Loucy (cell line): ENCODE measurements at regions not wholly inside any gene's neighbourhood (a gene's known extent, or its start where the extent isn't known, plus 50 kb on each side); places are given as distances from the start of the nearest gene placed in this dataset.

ENCODE experiments used
- H2AFZ ChIP-seq: fragments of 200-600 bp; sonication (generic); 2 replicates; pipeline ENCODE4 v1.6.0; 2016; ENCODE audit warnings: antibody characterized with exemption, mild to moderate bottlenecking, low read length, moderate library complexity
- H3F3A ChIP-seq: fragments of 200-600 bp; 2 replicates; pipeline ENCODE4 v1.6.0; 2016; ENCODE audit warnings: antibody characterized with exemption, low read depth, mild to moderate bottlenecking
- H3K27me3 ChIP-seq: fragments of 200-600 bp; sonication (generic); 2 replicates; pipeline ENCODE4 v1.6.1; 2014; ENCODE audit warnings: low read length, mild to moderate bottlenecking; ENCODE audit not compliant: insufficient read depth, poor library complexity, severe bottlenecking
- H3K36me3 ChIP-seq: fragments of 200-600 bp; sonication (generic); 2 replicates; pipeline ENCODE4 v1.6.1; 2016; ENCODE audit warnings: low read length; ENCODE audit not compliant: insufficient read depth
- H3K4me1 ChIP-seq: fragments of 200-600 bp; sonication (generic); 2 replicates; pipeline ENCODE4 v1.5.1; 2014; ENCODE audit warnings: low read length, mild to moderate bottlenecking; ENCODE audit not compliant: insufficient read depth, poor library complexity, severe bottlenecking
- H3K4me2 ChIP-seq: fragments of 200-600 bp; sonication (generic); 2 replicates; pipeline ENCODE4 v1.6.0; 2014; ENCODE audit warnings: antibody characterized with exemption, low read length, low read depth, mild to moderate bottlenecking; ENCODE audit not compliant: poor library complexity, severe bottlenecking
- H3K4me3 ChIP-seq: fragments of 200-600 bp; sonication (generic); 2 replicates; pipeline ENCODE4 v1.5.1; 2014; ENCODE audit warnings: low read length, mild to moderate bottlenecking, mixed read lengths; ENCODE audit not compliant: poor library complexity, severe bottlenecking
- H3K79me2 ChIP-seq: fragments of 200-600 bp; sonication (generic); 2 replicates; pipeline ENCODE4 v1.6.1; 2014; ENCODE audit warnings: low read length; ENCODE audit not compliant: insufficient read depth
- H3K9ac ChIP-seq: fragments of 200-600 bp; sonication (generic); 2 replicates; pipeline ENCODE4 v1.6.0; 2014; ENCODE audit warnings: mild to moderate bottlenecking, low read depth, low read length, moderate library complexity; ENCODE audit not compliant: poor library complexity, severe bottlenecking
- H3K9me2 ChIP-seq: fragments of 200-600 bp; sonication (generic); replicated peaks from 2 replicates; pipeline ENCODE4 v1.6.1; 2016; ENCODE audit warnings: low read depth, low read length, mixed read lengths
- H3K9me3 ChIP-seq: fragments of 200-600 bp; sonication (generic); 2 replicates; pipeline ENCODE4 v1.6.1; 2014; ENCODE audit warnings: mild to moderate bottlenecking, antibody characterized with exemption, low read length, low read depth; ENCODE audit not compliant: insufficient read depth
- H4K20me1 ChIP-seq: fragments of 200-600 bp; sonication (generic); 2 replicates; pipeline ENCODE4 v1.6.0; 2014; ENCODE audit warnings: antibody characterized with exemption, low read length, mild to moderate bottlenecking; ENCODE audit not compliant: insufficient read depth, poor library complexity, severe bottlenecking
- EZH2phosphoT487 ChIP-seq: fragments of 200-600 bp; IDR thresholded peaks from 2 replicates; pipeline ENCODE4 v1.6.1; 2018; ENCODE audit warnings: antibody characterized with exemption, mild to moderate bottlenecking, moderate library complexity, borderline replicate concordance
- TF ChIP-seq, protein P1 (sequence below): fragments of 200-600 bp; sonication (generic); conservative IDR thresholded peaks from 2 replicates; pipeline ENCODE4 v1.5.1; 2014; ENCODE audit warnings: mild to moderate bottlenecking, antibody characterized with exemption, low read length

DNA sequence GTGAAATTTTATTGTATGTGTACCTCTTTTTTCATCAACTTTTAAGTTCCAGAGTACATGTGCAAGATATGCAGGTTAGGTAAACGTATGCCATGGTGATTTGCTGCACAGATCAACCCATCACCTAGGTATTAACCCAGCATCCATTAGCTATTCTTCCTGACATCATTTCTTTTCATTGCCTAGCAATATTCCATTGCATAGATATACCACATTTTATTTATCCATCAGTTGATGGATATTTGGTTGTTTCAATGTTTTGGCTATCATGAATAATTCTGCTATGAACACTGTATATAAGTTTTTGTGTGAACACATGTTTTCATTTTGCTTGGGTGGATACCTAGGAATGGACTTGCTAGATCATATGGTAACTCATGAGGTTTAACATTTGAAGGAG lies 439.9 kb upstream of the SOX5 start:
- Histone ChIP-seq H3K9me2 (no peaks in the 10 kb centered on the region), H3K9ac (no peak overlapping the region), H3K4me1 (no peaks in the 10 kb centered on the region), H3F3A (no peaks in the 10 kb centered on the region), H3K27me3 (no peaks in the 10 kb centered on the region), H3K4me3 (no peak overlapping the region), H3K4me2 (no peak overlapping the region), H4K20me1 (no peaks in the 10 kb centered on the region), H2AFZ (no peak overlapping the region), H3K79me2 (no peaks in the 10 kb centered on the region), H3K9me3 (peaks cover 10% of the 10 kb centered on the region; the same call in 1 of the 2 replicates), H3K36me3 (0 out of 2 replicates have a peak, but pooled peaks cover 4% of the 10 kb centered on the region)
- TF ChIP-seq EZH2phosphoT487 = no peak
- TF ChIP-seq, protein P1, sequence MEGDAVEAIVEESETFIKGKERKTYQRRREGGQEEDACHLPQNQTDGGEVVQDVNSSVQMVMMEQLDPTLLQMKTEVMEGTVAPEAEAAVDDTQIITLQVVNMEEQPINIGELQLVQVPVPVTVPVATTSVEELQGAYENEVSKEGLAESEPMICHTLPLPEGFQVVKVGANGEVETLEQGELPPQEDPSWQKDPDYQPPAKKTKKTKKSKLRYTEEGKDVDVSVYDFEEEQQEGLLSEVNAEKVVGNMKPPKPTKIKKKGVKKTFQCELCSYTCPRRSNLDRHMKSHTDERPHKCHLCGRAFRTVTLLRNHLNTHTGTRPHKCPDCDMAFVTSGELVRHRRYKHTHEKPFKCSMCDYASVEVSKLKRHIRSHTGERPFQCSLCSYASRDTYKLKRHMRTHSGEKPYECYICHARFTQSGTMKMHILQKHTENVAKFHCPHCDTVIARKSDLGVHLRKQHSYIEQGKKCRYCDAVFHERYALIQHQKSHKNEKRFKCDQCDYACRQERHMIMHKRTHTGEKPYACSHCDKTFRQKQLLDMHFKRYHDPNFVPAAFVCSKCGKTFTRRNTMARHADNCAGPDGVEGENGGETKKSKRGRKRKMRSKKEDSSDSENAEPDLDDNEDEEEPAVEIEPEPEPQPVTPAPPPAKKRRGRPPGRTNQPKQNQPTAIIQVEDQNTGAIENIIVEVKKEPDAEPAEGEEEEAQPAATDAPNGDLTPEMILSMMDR = no peak

DNA sequence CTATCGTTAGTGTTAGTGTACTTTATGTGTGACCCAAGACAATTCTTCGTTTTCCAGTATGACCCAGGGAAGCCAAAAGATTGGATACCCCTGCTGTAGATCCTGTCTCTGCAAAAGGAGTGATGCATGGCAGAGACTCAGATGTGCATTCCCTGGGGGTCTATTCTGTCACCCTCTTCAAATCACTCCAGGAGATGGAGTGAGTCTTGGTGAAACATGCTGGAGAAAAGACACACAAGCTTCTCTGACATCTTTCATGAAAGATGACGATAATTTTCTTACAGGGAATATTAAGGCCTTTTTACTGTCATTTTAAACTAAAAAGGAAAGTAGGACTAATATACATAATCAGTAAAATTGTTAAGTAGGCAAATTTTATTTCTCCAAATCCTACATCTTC lies 437.9 kb upstream of the SOX5 start:
- no peaks in the 10 kb centered on the region for H3F3A ChIP-seq
- H3K79me2 ChIP-seq = no peaks in the 10 kb centered on the region
- no peak overlapping the region for H2AFZ ChIP-seq
- TF ChIP-seq EZH2phosphoT487 = no peak
- TF ChIP-seq, protein P1 = no peak
- no peaks in the 10 kb centered on the region for H3K9me2 ChIP-seq
- H3K4me1 ChIP-seq = no peaks in the 10 kb centered on the region
- H4K20me1 ChIP-seq = no peaks in the 10 kb centered on the region
- no peak overlapping the region for H3K4me3 ChIP-seq
- no peak overlapping the region for H3K4me2 ChIP-seq
- no peak overlapping the region for H3K9ac ChIP-seq
- peaks cover 10% of the 10 kb centered on the region; the same call in 1 of the 2 replicates for H3K9me3 ChIP-seq
- 0 out of 2 replicates have a peak, but pooled peaks cover 4% of the 10 kb centered on the region for H3K36me3 ChIP-seq
- no peaks in the 10 kb centered on the region for H3K27me3 ChIP-seq

- Histone ChIP-seq H3K4me1 (no peaks in the 10 kb centered on the region), H3K79me2 (no peaks in the 10 kb centered on the region), H3K27me3 (no peaks in the 10 kb centered on the region), H3F3A (no peaks in the 10 kb centered on the region), H3K9ac (no peak overlapping the region), H3K9me2 (no peaks in the 10 kb centered on the region), H3K4me3 (no peak overlapping the region), H3K4me2 (no peak overlapping the region), H3K36me3 (no peaks in the 10 kb centered on the region), H4K20me1 (no peaks in the 10 kb centered on the region), H3K9me3 (peaks cover 5% of the 10 kb centered on the region; the same call in 1 of the 2 replicates), H2AFZ (no peak overlapping the region)
- TF ChIP-seq, protein P1 = no peak
- TF ChIP-seq EZH2phosphoT487 = no peak
Measured at GRCh38 chr12:24386836-24387235, 437.4 kb upstream of the SOX5 start.
